Stimulated activated naive CD4-positive, alpha-beta T cell (primary cell): ENCODE measurements at regions not wholly inside any gene's neighbourhood (a gene's known extent, or its start where the extent isn't known, plus 50 kb on each side); places are given as distances from the start of the nearest gene placed in this dataset.
"Not testable (repeated sequence)": the region's sequence is repeated elsewhere in the genome, so short reads cannot be mapped to it uniquely, and the experiment has no call there.

Experiments used
- DNase-seq, 6 experiments: peaks; one replicate each; lab custom pipeline; 2025; lab: John Stamatoyannopoulos, UW

GRCh38 chr9:108062680-108063079, 573.1 kb upstream of the KLF4 start:
- no peak for DNase-seq

DNA sequence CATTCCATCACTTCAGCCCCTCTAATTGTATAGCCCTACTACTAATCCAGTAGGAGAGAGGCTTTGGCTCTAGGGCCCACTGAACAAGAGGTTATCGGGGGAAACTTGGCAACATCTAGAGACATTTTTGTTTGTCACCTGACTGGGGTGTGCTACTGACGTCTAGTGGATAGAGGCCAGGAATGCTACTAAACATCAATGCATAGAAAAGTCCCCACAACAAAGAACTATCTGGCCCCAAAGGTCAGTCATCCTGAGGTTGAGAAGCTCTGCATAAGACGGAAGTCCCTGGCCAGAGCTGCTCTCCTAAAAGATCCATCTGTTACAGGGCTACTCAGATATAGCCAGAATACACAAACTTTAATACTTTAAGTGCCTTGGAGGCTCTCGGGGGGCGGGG, 570.6 kb upstream of the KLF4 start:
- no peak for DNase-seq

GRCh38 chr9:108058135-108058814, 568.7 kb upstream of the KLF4 start:
- DNase-seq: no peak

GRCh38 chr9:108057421-108058134, 568.0 kb upstream of the KLF4 start:
- DNase-seq: no peak

GRCh38 chr9:108056805-108057386, 567.3 kb upstream of the KLF4 start:
- DNase-seq: no peak

- no peak for DNase-seq
Observed at GRCh38 chr9:108056084-108056804, 566.7 kb upstream of the KLF4 start.

DNA sequence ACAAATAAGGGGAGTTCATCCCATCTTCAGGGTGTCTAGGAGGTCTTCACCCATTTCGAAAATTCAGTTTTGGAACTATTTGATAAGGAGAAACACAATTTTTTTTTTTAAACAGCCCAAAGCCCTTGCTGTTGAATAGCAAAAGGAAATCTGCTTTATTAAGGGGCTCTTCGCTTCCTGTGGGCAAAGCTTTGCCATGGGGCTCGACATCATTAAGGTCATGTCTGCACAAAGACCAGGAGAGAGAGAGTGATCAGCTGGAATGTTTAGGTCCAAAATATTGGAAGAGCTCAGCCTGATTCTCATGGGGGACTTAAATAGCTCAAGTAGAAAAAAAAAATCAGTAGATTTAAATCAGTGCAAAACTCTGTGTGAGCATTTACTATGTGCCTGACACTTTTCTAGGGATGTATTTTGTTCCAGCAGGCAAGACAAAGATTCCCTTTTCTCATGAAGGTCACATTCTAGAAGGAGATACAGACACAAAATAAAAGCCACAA, 564.6 kb upstream of the KLF4 start:
- no peak for DNase-seq

DNA sequence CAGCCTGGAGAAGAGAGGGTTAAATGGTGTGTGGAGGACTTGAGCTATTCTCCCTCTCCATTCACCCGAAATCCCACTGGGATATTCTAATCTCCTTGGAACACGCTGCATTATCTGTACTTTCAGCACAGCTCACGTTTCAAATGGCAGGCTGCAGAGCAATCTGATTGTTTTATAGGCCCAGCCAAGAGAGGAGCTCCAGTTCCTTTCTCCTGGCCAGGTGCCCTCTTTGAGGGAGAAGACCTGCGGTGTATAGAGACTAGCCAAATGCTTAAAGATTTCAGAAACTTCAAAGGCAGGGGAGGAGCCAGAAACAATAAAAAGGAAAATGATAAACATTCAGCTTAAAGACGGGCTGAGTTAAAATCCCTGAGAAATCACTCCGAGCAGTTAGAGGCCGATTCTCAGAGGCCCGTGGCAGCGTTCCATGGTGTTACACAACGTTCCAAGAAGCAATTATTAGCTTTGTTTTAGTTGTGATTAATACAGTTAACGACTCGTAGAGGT, 564.0 kb upstream of the KLF4 start:
- no peak for DNase-seq

DNA sequence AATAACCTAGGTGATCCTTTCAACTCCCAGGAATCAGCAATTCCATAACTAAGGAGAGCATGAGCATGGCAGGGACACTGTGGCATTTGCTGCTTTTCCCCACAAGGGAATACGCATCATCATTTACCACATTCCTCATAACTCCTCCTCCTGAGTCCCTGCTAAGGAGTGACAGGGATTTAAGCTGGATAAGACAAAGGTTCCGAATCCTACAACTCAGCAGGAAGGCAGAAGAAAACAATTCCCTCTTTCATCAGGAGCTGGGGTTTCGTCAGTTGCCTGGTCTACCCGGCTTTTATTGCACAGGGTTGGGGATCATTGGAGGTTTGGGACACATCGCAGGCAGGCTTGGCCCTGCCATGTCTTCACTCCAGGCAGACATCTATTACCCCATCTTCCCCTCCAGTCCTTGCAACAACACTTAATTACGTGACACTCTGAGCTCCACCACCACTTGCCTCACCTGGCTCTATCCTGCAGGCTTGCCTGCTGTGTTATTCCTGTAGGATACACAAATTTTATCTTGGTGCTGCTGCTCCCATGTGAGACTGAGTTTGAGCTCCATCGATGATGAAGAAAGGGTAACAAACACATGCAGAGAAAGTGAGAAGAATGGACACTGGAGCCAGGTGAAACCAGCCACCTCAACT, 563.0 kb upstream of the KLF4 start:
- DNase-seq: no peak

- DNase-seq: no peak
Observed at GRCh38 chr9:108050894-108051293, 561.3 kb upstream of the KLF4 start.

DNA sequence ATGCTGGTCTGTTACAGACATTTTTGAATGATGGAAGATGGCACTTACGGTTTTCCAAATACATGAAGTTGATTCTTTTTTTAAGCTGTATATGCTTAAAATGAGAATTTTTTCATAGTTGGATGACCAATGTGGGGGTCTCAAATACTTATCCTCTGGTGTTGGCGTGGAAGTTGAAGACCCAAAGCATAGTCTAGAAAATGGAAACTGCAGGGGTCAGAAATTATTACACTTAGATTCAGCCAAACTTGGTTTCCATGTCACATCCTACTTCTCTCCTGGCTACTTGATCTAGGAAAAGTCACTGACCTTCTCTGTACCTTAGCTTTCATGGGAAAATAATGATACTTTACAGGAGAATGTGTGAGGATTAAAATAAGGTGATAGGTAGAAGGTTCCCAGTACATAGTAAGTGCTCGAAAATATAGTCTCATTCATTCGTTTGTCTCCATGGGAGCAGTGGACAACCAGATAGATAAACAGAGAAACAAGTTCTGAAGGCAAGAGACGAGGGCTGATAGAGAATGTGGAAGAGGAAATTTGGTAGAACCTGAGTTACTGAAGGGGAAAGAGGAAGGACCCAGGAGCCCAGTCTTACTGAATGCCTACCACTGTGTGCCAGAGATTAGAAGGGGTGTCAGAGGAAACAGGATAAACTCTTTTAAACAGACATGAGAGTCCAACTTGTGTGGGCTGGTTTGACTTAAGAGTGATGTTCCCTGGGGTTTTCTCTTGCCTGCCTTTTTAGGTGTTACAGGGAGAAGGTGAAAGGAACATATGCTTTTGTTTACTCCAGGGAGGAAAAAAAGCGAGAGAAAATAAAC, 560.3 kb upstream of the KLF4 start:
- DNase-seq: no peak

GRCh38 chr9:108049026-108049607, 559.5 kb upstream of the KLF4 start:
- DNase-seq: no peak

DNA sequence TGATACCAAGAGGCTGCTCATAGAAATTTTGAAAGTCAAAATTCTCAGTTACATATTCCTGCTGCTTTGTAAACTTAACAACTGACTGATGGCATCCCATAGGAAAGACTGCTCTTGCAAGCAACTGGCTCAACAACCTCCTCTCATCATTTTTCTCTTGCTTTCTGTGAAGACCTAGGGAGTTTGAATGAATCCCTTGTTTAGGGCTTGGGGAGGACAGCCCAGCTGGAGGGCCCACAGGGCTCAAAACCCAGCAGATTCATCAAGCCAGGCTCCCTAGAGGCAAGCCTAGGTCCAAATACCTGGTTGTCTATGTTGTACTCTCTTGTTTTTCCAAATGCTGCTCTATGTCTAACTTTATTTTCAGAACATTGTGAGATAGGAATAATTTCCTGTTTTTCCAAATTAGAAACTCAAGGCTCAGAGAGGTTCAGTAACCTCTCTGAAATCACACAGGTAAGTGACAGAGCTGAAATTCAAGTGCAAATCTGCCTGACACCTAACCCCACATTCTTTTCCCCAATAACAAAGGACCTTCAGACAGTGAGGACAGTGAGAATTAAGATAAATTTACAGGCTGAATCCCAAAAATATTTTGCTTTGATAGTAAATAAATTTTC, 558.9 kb upstream of the KLF4 start:
- no peak for DNase-seq

GRCh38 chr9:108047777-108048176, 558.2 kb upstream of the KLF4 start:
- not testable (repeated sequence) for DNase-seq

GRCh38 chr9:108047264-108047663, 557.7 kb upstream of the KLF4 start:
- DNase-seq: no peak

- no peak for DNase-seq
Observed at GRCh38 chr9:108045851-108046250, 556.3 kb upstream of the KLF4 start.

DNA sequence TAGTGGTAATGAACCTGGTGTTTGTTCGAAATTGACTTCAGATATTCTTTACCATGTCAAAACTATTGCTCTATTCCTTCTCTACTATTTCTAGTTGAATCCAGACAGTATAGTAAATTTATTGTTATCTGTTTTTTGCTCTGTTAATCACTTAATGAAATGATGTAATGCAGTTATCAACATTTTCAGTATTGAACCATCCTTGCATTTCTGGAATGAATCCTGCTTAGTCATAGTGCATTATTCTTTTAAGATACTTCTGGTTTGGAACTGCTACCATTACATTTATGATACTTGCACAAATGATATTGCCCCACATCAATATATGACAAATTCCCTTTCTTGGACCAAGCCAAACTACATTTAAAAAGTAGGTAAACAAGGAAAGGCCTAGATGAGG, 554.0 kb upstream of the KLF4 start:
- no peak for DNase-seq

GRCh38 chr9:108041551-108041950, 552.0 kb upstream of the KLF4 start:
- DNase-seq: no peak

GRCh38 chr9:108040783-108041182, 551.2 kb upstream of the KLF4 start:
- no peak for DNase-seq

DNA sequence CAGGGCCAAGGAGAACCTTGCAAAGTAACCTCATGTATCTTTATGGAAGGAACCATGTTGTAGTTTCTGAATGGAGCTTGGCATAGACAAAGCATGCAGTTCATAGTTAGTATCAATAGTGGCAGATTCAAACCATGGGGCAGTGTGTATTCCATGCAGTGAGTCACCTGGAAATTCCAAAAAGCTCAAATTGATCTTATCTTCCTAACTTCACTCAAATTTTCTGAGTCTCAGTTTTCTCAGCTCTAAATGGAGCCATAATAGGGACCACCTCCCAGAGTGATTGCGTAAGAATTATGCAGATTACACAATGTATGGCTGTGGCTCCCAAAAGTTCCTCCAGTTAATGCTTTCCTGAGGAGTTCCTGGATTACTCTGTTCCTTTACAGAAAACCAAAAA, 549.9 kb upstream of the KLF4 start:
- DNase-seq: no peak
